ENCODE measurements at regions not wholly inside any gene's neighbourhood (a gene's known extent, or its start where the extent isn't known, plus 50 kb on each side); places are given as distances from the start of the nearest gene placed in this dataset.

GRCh38 chr1:43073490-43074230 is 98.4 kb downstream of the EBNA1BP2 start:
- no peak overlapping the region for H3K4me3 ChIP-seq
- H3K9me3 ChIP-seq = no peaks in the 10 kb centered on the region
- intact Hi-C loops (cut with DNase I) = loop anchor here (2.0 kb wide), 1 partner anchor 159 kb away; no protein-coding TSS in a partner anchor
- H3K27me3 ChIP-seq = no peaks in the 10 kb centered on the region
- peak; percentile 88 to 95 (median 92) for TF ChIP-seq CTCF (IDR thresholded peaks at IDR 0.05)
- no peak for TF ChIP-seq POLR2A (IDR thresholded peaks at IDR 0.05)
- peak in 1 of 2 donors; percentile 60 for TF ChIP-seq POLR2AphosphoS5 (IDR thresholded peaks at IDR 0.05; ENCODE audit: insufficient read depth in 1 of 2, low read depth in 1 of 2)
- DNase-seq (ENCODE audit: extremely low spot score in 2 of 2) = no peak
- H3K4me1 ChIP-seq = peaks cover 16% of the 10 kb centered on the region
- H3K36me3 ChIP-seq = no peaks in the 10 kb centered on the region
- no peak overlapping the region for H3K27ac ChIP-seq

GRCh38 chr1:43072314-43072713 is 99.8 kb downstream of the EBNA1BP2 start:
- Histone ChIP-seq H3K4me3 (no peak overlapping the region), H3K27ac (no peak overlapping the region), H3K36me3 (no peaks in the 10 kb centered on the region), H3K27me3 (no peaks in the 10 kb centered on the region), H3K9me3 (no peaks in the 10 kb centered on the region), H3K4me1 (peaks cover 30% of the 10 kb centered on the region)
- intact Hi-C loops (cut with DNase I) = loop anchor here (2.0 kb wide), 1 partner anchor 158 kb away; no protein-coding TSS in a partner anchor
- TF ChIP-seq POLR2AphosphoS5 (IDR thresholded peaks at IDR 0.05; ENCODE audit: insufficient read depth in 1 of 2, low read depth in 1 of 2) = no peak
- no peak for TF ChIP-seq CTCF (IDR thresholded peaks at IDR 0.05)
- no peak for TF ChIP-seq POLR2A (IDR thresholded peaks at IDR 0.05)
- DNase-seq (ENCODE audit: extremely low spot score in 2 of 2) = no peak

- Histone ChIP-seq H3K4me3 (no peak overlapping the region), H3K4me1 (peaks cover 36% of the 10 kb centered on the region), H3K27me3 (no peaks in the 10 kb centered on the region), H3K36me3 (no peaks in the 10 kb centered on the region), H3K27ac (no peak overlapping the region), H3K9me3 (no peaks in the 10 kb centered on the region)
- DNase-seq (ENCODE audit: extremely low spot score in 2 of 2) = no peak
- intact Hi-C loops (cut with DNase I) = no loop called here
- TF ChIP-seq POLR2AphosphoS5 (IDR thresholded peaks at IDR 0.05; ENCODE audit: insufficient read depth in 1 of 2, low read depth in 1 of 2) (no peak), POLR2A (IDR thresholded peaks at IDR 0.05) (no peak), CTCF (IDR thresholded peaks at IDR 0.05) (no peak)
These were observed 100.8 kb downstream of the EBNA1BP2 start for GRCh38 chr1:43071241-43071640.

GRCh38 chr1:43069461-43070050 is 102.5 kb downstream of the EBNA1BP2 start:
- Histone ChIP-seq H3K4me3 (no peak overlapping the region), H3K27ac (peak overlapping the region; percentile 78), H3K36me3 (no peaks in the 10 kb centered on the region), H3K27me3 (no peaks in the 10 kb centered on the region), H3K4me1 (peaks cover 36% of the 10 kb centered on the region), H3K9me3 (no peaks in the 10 kb centered on the region)
- TF ChIP-seq POLR2AphosphoS5 (IDR thresholded peaks at IDR 0.05; ENCODE audit: insufficient read depth in 1 of 2, low read depth in 1 of 2) = peak in 1 of 2 donors; percentile 29
- TF ChIP-seq CTCF (IDR thresholded peaks at IDR 0.05) = no peak
- TF ChIP-seq POLR2A (IDR thresholded peaks at IDR 0.05) = no peak
- no peak for DNase-seq (ENCODE audit: extremely low spot score in 2 of 2)
- intact Hi-C loops (cut with DNase I) = no loop called here

- DNase-seq (ENCODE audit: extremely low spot score in 2 of 2) = no peak
- Histone ChIP-seq H3K27me3 (no peaks in the 10 kb centered on the region), H3K4me1 (peaks cover 36% of the 10 kb centered on the region), H3K4me3 (no peak overlapping the region), H3K9me3 (no peaks in the 10 kb centered on the region), H3K36me3 (no peaks in the 10 kb centered on the region), H3K27ac (peak overlapping the region; percentile 78)
- TF ChIP-seq POLR2A (IDR thresholded peaks at IDR 0.05) (no peak), CTCF (IDR thresholded peaks at IDR 0.05) (no peak), POLR2AphosphoS5 (IDR thresholded peaks at IDR 0.05; ENCODE audit: insufficient read depth in 1 of 2, low read depth in 1 of 2) (no peak)
- intact Hi-C loops (cut with DNase I) = no loop called here
These were observed 103.2 kb downstream of the EBNA1BP2 start for GRCh38 chr1:43068911-43069310.

All from vagina (tissue), 2 donors.